ENCODE measurements at regions not wholly inside any gene's neighbourhood (a gene's known extent, or its start where the extent isn't known, plus 50 kb on each side); places are given as distances from the start of the nearest gene placed in this dataset.

DNA sequence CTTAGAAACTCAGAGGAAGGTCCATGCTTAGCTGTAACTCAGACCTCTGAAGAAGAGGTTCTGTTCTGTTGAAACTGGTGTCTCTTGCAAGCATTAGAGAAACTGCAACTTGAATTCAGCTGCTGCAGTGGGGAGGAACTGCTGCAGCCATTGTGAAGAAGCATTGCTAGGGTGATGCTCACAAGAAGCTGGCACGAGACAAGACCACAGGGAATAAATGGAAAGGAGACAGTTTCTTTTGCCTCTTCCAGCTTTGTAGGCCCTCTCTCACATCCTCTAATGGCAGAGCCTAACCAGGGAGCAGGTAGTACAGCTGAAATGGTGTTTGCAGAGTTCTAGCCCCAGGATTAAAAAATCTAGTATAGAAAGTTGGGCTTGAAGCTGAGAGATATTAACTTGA is 148.0 kb upstream of the DMAC1 start:
- no peak overlapping the region for H3K27ac ChIP-seq
- TF ChIP-seq, protein P1, sequence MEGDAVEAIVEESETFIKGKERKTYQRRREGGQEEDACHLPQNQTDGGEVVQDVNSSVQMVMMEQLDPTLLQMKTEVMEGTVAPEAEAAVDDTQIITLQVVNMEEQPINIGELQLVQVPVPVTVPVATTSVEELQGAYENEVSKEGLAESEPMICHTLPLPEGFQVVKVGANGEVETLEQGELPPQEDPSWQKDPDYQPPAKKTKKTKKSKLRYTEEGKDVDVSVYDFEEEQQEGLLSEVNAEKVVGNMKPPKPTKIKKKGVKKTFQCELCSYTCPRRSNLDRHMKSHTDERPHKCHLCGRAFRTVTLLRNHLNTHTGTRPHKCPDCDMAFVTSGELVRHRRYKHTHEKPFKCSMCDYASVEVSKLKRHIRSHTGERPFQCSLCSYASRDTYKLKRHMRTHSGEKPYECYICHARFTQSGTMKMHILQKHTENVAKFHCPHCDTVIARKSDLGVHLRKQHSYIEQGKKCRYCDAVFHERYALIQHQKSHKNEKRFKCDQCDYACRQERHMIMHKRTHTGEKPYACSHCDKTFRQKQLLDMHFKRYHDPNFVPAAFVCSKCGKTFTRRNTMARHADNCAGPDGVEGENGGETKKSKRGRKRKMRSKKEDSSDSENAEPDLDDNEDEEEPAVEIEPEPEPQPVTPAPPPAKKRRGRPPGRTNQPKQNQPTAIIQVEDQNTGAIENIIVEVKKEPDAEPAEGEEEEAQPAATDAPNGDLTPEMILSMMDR (IDR thresholded peaks at IDR 0.05): no peak
- no peak for TF ChIP-seq POLR2A (IDR thresholded peaks at IDR 0.05)
- no peaks in the 10 kb centered on the region for H3K36me3 ChIP-seq (replicated peaks in 1 of 2; ENCODE audit: insufficient read depth in 1 of 2, low read depth in 2 of 2)
- intact Hi-C loops (cut with DNase I): no loop called here
- no peaks in the 10 kb centered on the region for H3K9me3 ChIP-seq
- 65 to 89% methylated on average over 1 of the region's 1 CpG for WGBS, 2 donors
- H3K27me3 ChIP-seq: no peaks in the 10 kb centered on the region
- ATAC-seq: no peak
- DNase-seq: no peak
- H3K4me3 ChIP-seq: no peak overlapping the region
- H3K4me1 ChIP-seq: no peaks in the 10 kb centered on the region

DNA sequence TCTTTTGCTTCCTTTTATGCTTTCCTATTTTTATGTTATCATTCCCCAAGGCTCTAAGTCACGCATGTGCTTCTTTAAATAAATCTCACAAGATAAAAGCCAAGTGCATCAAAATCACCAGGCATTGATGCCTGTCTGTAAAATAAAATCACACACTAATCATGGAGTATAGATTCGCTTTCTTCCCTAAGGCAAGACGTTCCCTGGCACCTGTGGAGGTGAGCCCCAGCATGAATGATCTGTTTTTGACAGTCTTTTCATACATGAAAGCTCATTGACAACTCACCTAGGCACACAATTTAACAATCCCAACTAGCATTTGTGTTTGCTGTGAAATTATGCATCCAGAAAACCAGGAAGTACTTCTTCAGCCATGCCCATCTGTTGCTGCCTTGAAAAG is 146.9 kb upstream of the DMAC1 start:
- DNase-seq (no peak), ATAC-seq (no peak)
- Histone ChIP-seq H3K27ac (no peak overlapping the region), H3K36me3 (replicated peaks in 1 of 2; ENCODE audit: insufficient read depth in 1 of 2, low read depth in 2 of 2) (no peaks in the 10 kb centered on the region), H3K4me3 (no peak overlapping the region), H3K27me3 (no peaks in the 10 kb centered on the region), H3K9me3 (no peaks in the 10 kb centered on the region), H3K4me1 (no peaks in the 10 kb centered on the region)
- TF ChIP-seq, protein P1 (IDR thresholded peaks at IDR 0.05): no peak
- TF ChIP-seq POLR2A (IDR thresholded peaks at IDR 0.05): no peak
- intact Hi-C loops (cut with DNase I): no loop called here
- WGBS, 2 donors: 63 to 64% methylated on average over 3 of the region's 3 CpGs

DNA sequence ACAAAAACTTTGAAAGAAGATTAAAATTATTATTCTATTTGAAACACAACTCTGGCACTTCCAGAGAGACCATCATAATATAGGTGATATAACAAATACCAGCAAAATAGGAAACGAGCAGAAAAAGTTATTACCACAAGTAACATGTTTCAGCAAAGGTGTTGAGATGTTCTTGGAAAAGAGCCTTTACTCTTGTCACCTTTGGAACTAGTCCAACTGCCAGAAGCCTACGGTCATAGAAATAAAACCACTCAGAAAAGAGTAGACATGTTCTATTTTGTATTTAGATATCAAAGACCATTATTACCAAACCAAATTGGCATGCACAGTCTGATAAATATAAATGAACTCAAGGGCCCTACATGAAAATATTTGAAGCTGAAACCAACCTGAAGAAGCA is 145.0 kb upstream of the DMAC1 start:
- H3K9me3 ChIP-seq: no peaks in the 10 kb centered on the region
- no peak for TF ChIP-seq POLR2A (IDR thresholded peaks at IDR 0.05)
- TF ChIP-seq, protein P1 (IDR thresholded peaks at IDR 0.05): no peak
- ATAC-seq: no peak
- no peaks in the 10 kb centered on the region for H3K4me1 ChIP-seq
- H3K36me3 ChIP-seq (replicated peaks in 1 of 2; ENCODE audit: insufficient read depth in 1 of 2, low read depth in 2 of 2): no peaks in the 10 kb centered on the region
- H3K4me3 ChIP-seq: no peak overlapping the region
- H3K27me3 ChIP-seq: no peaks in the 10 kb centered on the region
- 44 to 55% methylated on average over 2 of the region's 2 CpGs for WGBS, 2 donors
- intact Hi-C loops (cut with DNase I): no loop called here
- no peak overlapping the region for H3K27ac ChIP-seq
- DNase-seq: no peak

DNA sequence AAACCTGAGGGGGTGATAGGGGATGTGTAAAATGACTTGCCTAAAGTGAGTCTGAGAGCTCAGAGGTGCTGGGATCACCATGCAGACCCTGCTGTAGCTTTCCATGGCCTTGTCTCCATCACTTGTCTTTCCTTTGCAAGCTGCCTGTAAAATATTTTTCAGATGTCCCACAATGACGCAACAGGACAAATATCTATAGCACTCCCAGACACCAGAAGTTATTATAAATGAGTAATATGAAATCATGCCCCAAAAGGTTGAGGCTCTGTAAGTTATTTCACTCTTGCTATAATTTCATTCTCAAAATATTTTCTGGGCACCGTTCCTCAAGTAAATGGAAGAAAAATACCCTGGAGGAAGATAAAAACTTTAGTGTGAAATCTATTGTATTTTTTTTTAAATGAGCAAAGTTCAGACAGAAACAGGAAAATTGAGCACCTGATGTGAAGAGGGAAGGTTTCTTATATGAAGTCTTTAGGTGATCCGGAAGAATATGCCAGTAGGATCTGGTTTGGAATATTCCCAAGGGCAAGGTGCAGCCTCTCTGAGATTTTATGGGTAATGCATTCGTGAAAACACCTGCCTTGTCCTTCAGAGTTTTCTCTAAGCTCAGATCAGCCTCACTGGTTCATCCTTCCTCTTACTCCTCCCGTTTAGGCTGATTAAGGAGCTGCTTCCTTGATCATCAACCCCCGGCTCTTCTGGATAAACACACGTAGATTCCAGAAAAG is 138.3 kb upstream of the DMAC1 start:
- 62 to 74% methylated on average over 7 of the region's 7 CpGs for WGBS, 2 donors
- no peaks in the 10 kb centered on the region for H3K27me3 ChIP-seq
- TF ChIP-seq, protein P1 (IDR thresholded peaks at IDR 0.05): no peak
- TF ChIP-seq POLR2A (IDR thresholded peaks at IDR 0.05): no peak
- no peaks in the 10 kb centered on the region for H3K4me1 ChIP-seq
- H3K4me3 ChIP-seq: no peak overlapping the region
- DNase-seq (no peak), ATAC-seq (no peak)
- H3K27ac ChIP-seq: no peak overlapping the region
- peaks cover 0 to 8% (median 0%) of the 10 kb centered on the region in 3 donors for H3K9me3 ChIP-seq
- intact Hi-C loops (cut with DNase I): no loop called here
- no peaks in the 10 kb centered on the region for H3K36me3 ChIP-seq (replicated peaks in 1 of 2; ENCODE audit: insufficient read depth in 1 of 2, low read depth in 2 of 2)

DNA sequence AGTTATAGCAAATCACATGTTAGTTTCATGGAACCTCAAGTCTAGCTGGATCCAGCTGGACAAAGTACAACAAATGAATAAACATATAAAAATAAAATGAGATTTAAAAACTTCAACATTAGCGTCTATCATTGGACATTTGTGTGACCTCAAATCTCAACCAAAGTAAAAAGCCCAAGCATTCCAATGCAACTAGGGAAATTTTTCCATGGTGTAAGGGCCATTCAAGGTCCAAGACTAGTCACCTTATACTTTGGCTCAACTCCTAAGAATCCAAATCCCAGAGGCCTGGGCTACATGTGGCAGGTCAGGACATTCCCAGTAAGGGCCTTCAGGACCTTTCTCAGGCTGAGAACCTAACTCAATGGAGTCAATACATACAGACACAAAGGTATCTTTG is 137.4 kb upstream of the DMAC1 start:
- peaks cover 0 to 8% (median 0%) of the 10 kb centered on the region in 3 donors for H3K9me3 ChIP-seq
- no peak overlapping the region for H3K27ac ChIP-seq
- TF ChIP-seq POLR2A (IDR thresholded peaks at IDR 0.05): no peak
- TF ChIP-seq, protein P1 (IDR thresholded peaks at IDR 0.05): no peak
- WGBS, 2 donors: 82 to 88% methylated on average over 1 of the region's 1 CpG
- ATAC-seq: no peak
- no peaks in the 10 kb centered on the region for H3K4me1 ChIP-seq
- intact Hi-C loops (cut with DNase I): no loop called here
- H3K4me3 ChIP-seq: no peak overlapping the region
- no peaks in the 10 kb centered on the region for H3K27me3 ChIP-seq
- no peaks in the 10 kb centered on the region for H3K36me3 ChIP-seq (replicated peaks in 1 of 2; ENCODE audit: insufficient read depth in 1 of 2, low read depth in 2 of 2)
- no peak for DNase-seq

Measured in body of pancreas (tissue), 4 donors.